ENCODE measurements at regions not wholly inside any gene's neighbourhood (a gene's known extent, or its start where the extent isn't known, plus 50 kb on each side); places are given as distances from the start of the nearest gene placed in this dataset.

- TF ChIP-seq NR2C2 (IDR thresholded peaks at IDR 0.05; ENCODE audit: borderline replicate concordance, control insufficient read depth, insufficient read length, low read depth) (no peak), NR2F1 (conservative IDR thresholded peaks at IDR 0.05) (no peak), HDGF (IDR thresholded peaks at IDR 0.05) (no peak), USF2 (IDR thresholded peaks at IDR 0.05; ENCODE audit: borderline replicate concordance, low read depth, low read length) (no peak), NFXL1 (IDR thresholded peaks at IDR 0.05; ENCODE audit: borderline replicate concordance) (no peak), CHD2 (IDR thresholded peaks at IDR 0.05; ENCODE audit: borderline replicate concordance, low read depth, low read length) (no peak), TAF1 (IDR thresholded peaks at IDR 0.05; ENCODE audit: borderline replicate concordance, low read depth, low read length) (no peak), EED (IDR thresholded peaks at IDR 0.05; ENCODE audit: low read depth) (no peak)
Measured at GRCh38 chr9:89912605-89912953, 307.8 kb downstream of the GADD45G start (continued).

- Histone ChIP-seq H3K4me2 (ENCODE audit: control insufficient read depth, insufficient read depth) (no peak overlapping the region), H2AFZ (ENCODE audit: control insufficient read depth, low read depth, low read length) (no peak overlapping the region), H3K4me3 (no peak overlapping the region), H3K36me3 (ENCODE audit: control insufficient read depth in 2 of 2, insufficient read depth in 2 of 2, low read length in 1 of 2) (no peaks in the 10 kb centered on the region), H3K27me3 (replicated peaks in 1 of 2; ENCODE audit: control insufficient read depth in 2 of 2, insufficient read depth in 2 of 2, low read length in 1 of 2) (no peaks in the 10 kb centered on the region; a peak in 2 of 4 replicates), H3K4me1 (ENCODE audit: control insufficient read depth, insufficient read depth, low read length) (no peaks in the 10 kb centered on the region), H3K27ac (ENCODE audit: control insufficient read depth, insufficient read depth) (no peak overlapping the region), H3K9me3 (replicated peaks; ENCODE audit: control insufficient read depth, insufficient read depth, low read length) (no peaks in the 10 kb centered on the region), H4K20me1 (ENCODE audit: control insufficient read depth, insufficient read depth) (no peaks in the 10 kb centered on the region), H3K79me2 (ENCODE audit: control insufficient read depth, insufficient read depth, low read length) (no peaks in the 10 kb centered on the region), H3K9ac (ENCODE audit: control insufficient read depth, insufficient read depth, low read length) (no peak overlapping the region)
- ChIA-PET CTCF (interaction anchor here (0.5 to 4.2 kb wide), 5 partner anchors 12 to 1965 kb away, joined by 3 to 13 read pairs (median 3); no protein-coding TSS in a partner anchor), SMC1A (ENCODE audit: uncharacterized antibody, unreplicated experiment) (interaction anchor here (1.0 to 1.7 kb wide), 5 partner anchors 8 to 317 kb away, joined by 3 to 5 read pairs (median 3); no protein-coding TSS in a partner anchor), POLR2A (no interaction called here), RAD21 (ENCODE audit: unreplicated experiment) (interaction anchor here (0.9 to 3.0 kb wide), 2 partner anchors 172 to 312 kb away, joined by 3 to 15 read pairs; no protein-coding TSS in a partner anchor)
- peak; percentile 67 for ATAC-seq
- FAIRE-seq: no peak
- intact Hi-C loops (cut with micrococcal nuclease; ENCODE audit: unreplicated experiment) (loop anchor here (5.0 kb wide), 1 partner anchor 187 kb away; no protein-coding TSS in a partner anchor), in situ Hi-C loops (cut with MboI) (loop anchor here (10.0 kb wide), 1 partner anchor 310 kb away; the partner anchor contains the start of gene GADD45G)
- no peak for DNase-seq (ENCODE audit: low read depth, low spot score)
- BruUV-seq (replicated peaks): no TSS peak
- 27% methylated on average over 3 of the region's 3 CpGs for WGBS (ENCODE audit: insufficient coverage, insufficient replicate concordance, low lambda C conversion rate, missing lambda C conversion rate)
- TF ChIP-seq MYB (IDR thresholded peaks at IDR 0.05; ENCODE audit: borderline replicate concordance, low read depth, low read length) (no peak), HDAC2 (IDR thresholded peaks at IDR 0.05) (no peak), NR2F1 (conservative IDR thresholded peaks at IDR 0.05) (no peak), TARDBP (IDR thresholded peaks at IDR 0.05; ENCODE audit: borderline replicate concordance) (no peak), MAX (IDR thresholded peaks at IDR 0.05; ENCODE audit: low read depth, low read length) (no peak), SMC3 (IDR thresholded peaks at IDR 0.05; ENCODE audit: borderline replicate concordance, low read length) (no peak), RAD51 (IDR thresholded peaks at IDR 0.05) (no peak), SRF (IDR thresholded peaks at IDR 0.05; ENCODE audit: low read depth in 2 of 2, low read length in 2 of 2) (no peak), IRF5 (IDR thresholded peaks at IDR 0.05; ENCODE audit: borderline replicate concordance) (no peak), SIN3A (IDR thresholded peaks at IDR 0.05; ENCODE audit: low read depth, low read length) (no peak), ZNF217 (IDR thresholded peaks at IDR 0.05) (no peak), SP1 (IDR thresholded peaks at IDR 0.05; ENCODE audit: low read depth, low read length) (no peak), SKIL (IDR thresholded peaks at IDR 0.05; ENCODE audit: low read depth, poor library complexity, severe bottlenecking) (no peak), MYC (IDR thresholded peaks at IDR 0.05; ENCODE audit: insufficient read depth, insufficient read length, insufficient replicate concordance, low read length, severe bottlenecking) (no peak)
Measured at GRCh38 chr9:89915187-89915586, 310.4 kb downstream of the GADD45G start.
